ENCODE measurements at regions not wholly inside any gene's neighbourhood (a gene's known extent, or its start where the extent isn't known, plus 50 kb on each side); places are given as distances from the start of the nearest gene placed in this dataset.

DNA sequence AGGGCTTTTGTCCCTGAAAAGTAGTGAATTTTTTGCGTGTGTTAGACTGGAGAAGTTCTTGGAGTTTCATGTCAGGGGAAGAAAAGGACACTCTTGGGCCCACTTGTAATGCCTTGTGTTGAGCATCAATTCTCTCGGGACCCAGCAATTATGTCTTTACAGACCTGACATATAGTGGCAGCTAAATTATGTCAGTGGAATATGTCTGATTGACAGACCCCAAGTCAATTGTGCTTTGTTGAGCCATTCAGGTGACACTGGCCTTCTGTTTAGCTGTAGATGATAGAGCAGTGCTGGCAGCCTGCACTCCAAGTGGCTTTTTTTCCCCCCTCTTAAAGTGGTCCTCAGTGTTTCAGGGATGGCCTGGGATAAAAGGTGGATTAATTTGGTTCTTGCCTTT is 112.1 kb upstream of the AGBL1 start:
- ChIA-PET CTCF (no interaction called here), POLR2A (no interaction called here)
- no peak overlapping the region for H3K27ac Mint-ChIP-seq
- no peaks in the 10 kb centered on the region for H3K4me1 Mint-ChIP-seq
- H3K9me3 Mint-ChIP-seq, result peaks cover 0 to 2% (median 0%) of the 10 kb centered on the region in 5 donors
- no peaks in the 10 kb centered on the region for H3K36me3 ChIP-seq (ENCODE audit: insufficient read depth, low read length)
- H3K27me3 Mint-ChIP-seq, result peaks cover 4 to 11% of the 10 kb centered on the region in 2 donors
- no peak overlapping the region for H3K27ac ChIP-seq (ENCODE audit: low read depth, low read length)
- H3K27me3 ChIP-seq (ENCODE audit: insufficient read depth, low read length, poor library complexity, severe bottlenecking), result no peaks in the 10 kb centered on the region
- no peak overlapping the region for H3K4me3 ChIP-seq (ENCODE audit: low read length)
- DNase-seq, result no peak
- H3K9me3 ChIP-seq (ENCODE audit: low read length), result no peaks in the 10 kb centered on the region
- H3K4me3 Mint-ChIP-seq, result no peak overlapping the region
- no peaks in the 10 kb centered on the region for H3K4me1 ChIP-seq (ENCODE audit: insufficient read depth, low read length)
- H3K36me3 Mint-ChIP-seq, result no peaks in the 10 kb centered on the region

DNA sequence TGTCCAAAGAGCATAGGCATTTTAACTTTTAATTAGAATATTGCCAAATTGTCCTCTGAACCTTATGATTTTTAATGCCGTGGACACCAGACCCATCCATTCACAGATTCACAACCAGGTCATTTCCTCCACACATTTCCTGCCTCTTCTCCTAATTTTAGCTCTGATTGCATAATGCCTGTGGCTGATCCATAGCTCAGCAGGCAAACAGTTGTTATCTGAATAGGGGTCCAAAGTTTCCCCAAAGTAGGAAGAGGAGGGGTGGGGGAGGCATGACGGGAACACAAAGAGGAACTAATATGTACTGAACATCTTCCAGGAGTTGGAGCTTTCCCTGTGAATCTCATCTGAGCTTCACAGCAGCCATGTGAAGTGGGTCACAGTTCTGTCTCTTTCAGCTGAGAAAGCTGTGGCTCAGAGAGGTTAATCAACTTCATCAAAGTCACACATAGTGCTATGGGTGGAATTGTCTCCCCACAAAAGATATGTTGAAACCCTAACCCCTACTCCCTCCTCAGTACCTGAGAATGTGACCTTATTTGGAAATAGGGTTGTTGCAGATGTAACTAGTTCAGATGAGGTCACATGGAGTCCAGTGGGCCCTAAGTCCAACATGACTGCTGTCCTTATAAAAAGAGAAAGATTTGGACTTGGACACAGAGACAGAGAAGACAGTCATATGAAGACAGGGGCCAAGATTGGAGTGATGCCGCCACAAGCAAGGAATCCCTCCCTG is 106.7 kb upstream of the AGBL1 start:
- Mint-ChIP-seq H3K36me3 (no peaks in the 10 kb centered on the region), H3K9me3 (peaks cover 0 to 7% (median 2%) of the 10 kb centered on the region in 5 donors), H3K4me1 (no peaks in the 10 kb centered on the region), H3K27ac (no peak overlapping the region), H3K4me3 (no peak overlapping the region), H3K27me3 (peaks cover 11 to 29% of the 10 kb centered on the region in 2 donors)
- CTCF ChIA-PET, result no interaction called here
- Histone ChIP-seq H3K9me3 (ENCODE audit: low read length) (no peaks in the 10 kb centered on the region), H3K27ac (ENCODE audit: low read depth, low read length) (no peak overlapping the region), H3K4me1 (ENCODE audit: insufficient read depth, low read length) (no peaks in the 10 kb centered on the region), H3K27me3 (ENCODE audit: insufficient read depth, low read length, poor library complexity, severe bottlenecking) (no peaks in the 10 kb centered on the region), H3K4me3 (ENCODE audit: low read length) (no peak overlapping the region), H3K36me3 (ENCODE audit: insufficient read depth, low read length) (no peaks in the 10 kb centered on the region)
- POLR2A ChIA-PET, result no interaction called here
- DNase-seq, result no peak

DNA sequence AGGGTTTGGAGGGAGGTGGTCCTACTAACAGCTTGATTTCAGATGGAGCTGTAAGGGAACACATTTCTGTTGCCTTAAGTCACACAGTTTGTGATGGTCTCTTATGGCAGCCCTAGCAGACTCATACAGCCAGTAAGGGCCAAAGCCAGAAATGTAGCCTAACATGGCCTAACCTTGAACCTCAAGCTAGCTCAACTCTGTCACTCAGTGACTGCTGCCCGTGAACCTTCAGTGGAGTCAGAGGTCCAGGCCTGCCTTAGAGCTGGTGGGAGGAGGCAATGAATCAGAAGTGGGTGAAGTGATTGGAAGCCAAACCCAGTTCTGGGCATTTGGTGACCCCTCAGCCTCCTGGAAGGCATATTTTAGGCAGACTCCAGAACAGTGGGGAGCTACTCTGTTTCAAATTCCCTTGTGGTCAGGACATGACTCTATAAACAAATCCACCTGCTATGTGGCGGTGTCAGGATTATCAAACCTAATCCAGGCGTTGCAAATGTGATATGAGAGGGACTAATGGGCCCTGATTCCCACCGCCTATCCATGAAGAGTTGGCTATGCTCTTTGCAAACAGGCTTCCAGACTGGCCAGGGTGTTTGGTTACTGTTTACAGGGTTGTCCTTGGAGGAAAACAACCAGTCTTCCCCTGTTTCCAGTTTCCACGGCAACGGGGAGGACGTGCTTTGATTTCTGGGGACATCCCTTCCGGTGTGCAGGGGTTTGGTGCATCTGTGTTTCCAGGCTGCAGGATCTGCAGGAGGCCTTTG is 105.9 kb upstream of the AGBL1 start:
- Mint-ChIP-seq H3K4me1 (no peaks in the 10 kb centered on the region), H3K27me3 (peaks cover 15 to 33% of the 10 kb centered on the region in 2 donors), H3K9me3 (peaks cover 0 to 7% (median 2%) of the 10 kb centered on the region in 5 donors), H3K27ac (no peak overlapping the region), H3K4me3 (no peak overlapping the region), H3K36me3 (no peaks in the 10 kb centered on the region)
- Histone ChIP-seq H3K27me3 (ENCODE audit: insufficient read depth, low read length, poor library complexity, severe bottlenecking) (no peaks in the 10 kb centered on the region), H3K27ac (ENCODE audit: low read depth, low read length) (no peak overlapping the region), H3K4me3 (ENCODE audit: low read length) (no peak overlapping the region), H3K36me3 (ENCODE audit: insufficient read depth, low read length) (no peaks in the 10 kb centered on the region), H3K9me3 (ENCODE audit: low read length) (no peaks in the 10 kb centered on the region), H3K4me1 (ENCODE audit: insufficient read depth, low read length) (no peaks in the 10 kb centered on the region)
- ChIA-PET POLR2A (no interaction called here), CTCF (no interaction called here)
- no peak for DNase-seq

DNA sequence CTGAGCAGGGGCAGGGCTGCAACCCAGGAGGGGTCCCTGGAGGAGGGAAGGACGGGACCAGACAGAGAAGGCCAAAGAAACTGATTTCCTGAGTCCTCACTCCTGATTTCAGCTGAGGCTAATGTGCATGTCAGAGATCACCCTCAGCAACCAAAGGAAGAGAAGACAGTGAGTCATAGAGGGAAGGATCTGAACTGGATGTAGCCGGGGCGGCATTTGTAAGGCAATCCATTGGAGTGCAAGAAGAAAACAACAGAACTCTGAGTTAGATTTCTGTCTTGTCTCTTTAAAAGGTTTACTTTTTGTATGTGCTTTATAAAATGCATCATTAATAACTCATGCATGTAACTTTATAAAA is 105.3 kb upstream of the AGBL1 start:
- POLR2A ChIA-PET, result no interaction called here
- DNase-seq, result no peak
- Histone ChIP-seq H3K27me3 (ENCODE audit: insufficient read depth, low read length, poor library complexity, severe bottlenecking) (no peaks in the 10 kb centered on the region), H3K27ac (ENCODE audit: low read depth, low read length) (no peak overlapping the region), H3K4me1 (ENCODE audit: insufficient read depth, low read length) (no peaks in the 10 kb centered on the region), H3K4me3 (ENCODE audit: low read length) (no peak overlapping the region), H3K36me3 (ENCODE audit: insufficient read depth, low read length) (no peaks in the 10 kb centered on the region), H3K9me3 (ENCODE audit: low read length) (no peaks in the 10 kb centered on the region)
- Mint-ChIP-seq H3K36me3 (no peaks in the 10 kb centered on the region), H3K4me3 (no peak overlapping the region), H3K27me3 (peaks cover 17 to 38% of the 10 kb centered on the region in 2 donors), H3K27ac (no peak overlapping the region), H3K9me3 (peaks cover 0 to 7% (median 2%) of the 10 kb centered on the region in 5 donors), H3K4me1 (no peaks in the 10 kb centered on the region)
- CTCF ChIA-PET, result no interaction called here

DNA sequence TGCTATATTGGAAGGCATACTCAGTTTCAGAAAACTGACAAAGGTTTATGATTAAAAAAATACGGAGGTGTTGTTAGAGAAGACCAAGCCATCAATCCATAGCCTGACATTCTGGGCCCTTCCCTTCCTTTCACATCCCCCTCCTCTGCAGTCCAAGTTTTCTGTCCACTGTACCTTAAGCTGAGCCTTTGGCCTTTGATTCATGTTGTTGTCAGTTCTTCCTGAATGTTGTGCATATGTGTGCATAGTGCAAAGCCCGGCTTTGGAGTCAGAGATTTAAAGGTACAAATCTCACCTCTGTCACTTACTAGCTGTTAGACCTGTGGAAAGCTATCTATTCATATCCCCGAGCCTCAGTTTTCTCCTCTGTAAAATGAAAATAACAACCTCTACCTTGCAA is 104.9 kb upstream of the AGBL1 start:
- H3K9me3 ChIP-seq (ENCODE audit: low read length), result no peaks in the 10 kb centered on the region
- Mint-ChIP-seq H3K4me3 (no peak overlapping the region), H3K9me3 (peaks cover 0 to 7% (median 2%) of the 10 kb centered on the region in 5 donors), H3K4me1 (no peaks in the 10 kb centered on the region), H3K36me3 (no peaks in the 10 kb centered on the region), H3K27me3 (peaks cover 17 to 42% of the 10 kb centered on the region in 2 donors), H3K27ac (no peak overlapping the region)
- CTCF ChIA-PET, result no interaction called here
- H3K27ac ChIP-seq (ENCODE audit: low read depth, low read length), result no peak overlapping the region
- POLR2A ChIA-PET, result no interaction called here
- no peak overlapping the region for H3K4me3 ChIP-seq (ENCODE audit: low read length)
- no peaks in the 10 kb centered on the region for H3K4me1 ChIP-seq (ENCODE audit: insufficient read depth, low read length)
- no peak for DNase-seq
- H3K36me3 ChIP-seq (ENCODE audit: insufficient read depth, low read length), result no peaks in the 10 kb centered on the region
- H3K27me3 ChIP-seq (ENCODE audit: insufficient read depth, low read length, poor library complexity, severe bottlenecking), result no peaks in the 10 kb centered on the region

DNA sequence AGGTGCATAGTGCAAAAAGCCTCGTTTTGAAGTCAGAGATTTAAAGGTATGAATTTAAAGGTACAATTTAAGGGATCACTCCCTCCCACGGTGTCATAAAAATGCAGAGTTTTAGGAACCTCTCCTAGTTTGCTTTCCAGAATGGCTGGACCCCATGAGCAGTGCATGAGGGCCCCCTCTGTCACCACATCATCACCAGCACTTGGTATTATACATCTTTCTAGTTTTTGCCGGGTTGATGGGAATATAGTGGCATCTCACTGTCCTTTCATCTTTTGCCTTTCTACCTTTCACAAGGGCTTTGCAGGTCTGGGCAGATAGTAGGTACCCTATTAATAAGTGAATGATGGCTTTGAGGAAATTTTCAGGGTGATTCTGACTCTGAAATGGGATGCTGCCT is 103.6 kb upstream of the AGBL1 start:
- ChIA-PET POLR2A (no interaction called here), CTCF (no interaction called here)
- peaks cover 14 to 44% of the 10 kb centered on the region in 2 donors for H3K27me3 Mint-ChIP-seq
- H3K4me1 Mint-ChIP-seq, result no peaks in the 10 kb centered on the region
- peaks cover 0 to 7% (median 2%) of the 10 kb centered on the region in 5 donors for H3K9me3 Mint-ChIP-seq
- no peak for DNase-seq
- no peak overlapping the region for H3K4me3 Mint-ChIP-seq
- Histone ChIP-seq H3K36me3 (ENCODE audit: insufficient read depth, low read length) (no peaks in the 10 kb centered on the region), H3K4me1 (ENCODE audit: insufficient read depth, low read length) (no peaks in the 10 kb centered on the region), H3K4me3 (ENCODE audit: low read length) (no peak overlapping the region), H3K27me3 (ENCODE audit: insufficient read depth, low read length, poor library complexity, severe bottlenecking) (no peaks in the 10 kb centered on the region), H3K27ac (ENCODE audit: low read depth, low read length) (no peak overlapping the region), H3K9me3 (ENCODE audit: low read length) (no peaks in the 10 kb centered on the region)
- H3K27ac Mint-ChIP-seq, result no peak overlapping the region
- H3K36me3 Mint-ChIP-seq, result no peaks in the 10 kb centered on the region

DNA sequence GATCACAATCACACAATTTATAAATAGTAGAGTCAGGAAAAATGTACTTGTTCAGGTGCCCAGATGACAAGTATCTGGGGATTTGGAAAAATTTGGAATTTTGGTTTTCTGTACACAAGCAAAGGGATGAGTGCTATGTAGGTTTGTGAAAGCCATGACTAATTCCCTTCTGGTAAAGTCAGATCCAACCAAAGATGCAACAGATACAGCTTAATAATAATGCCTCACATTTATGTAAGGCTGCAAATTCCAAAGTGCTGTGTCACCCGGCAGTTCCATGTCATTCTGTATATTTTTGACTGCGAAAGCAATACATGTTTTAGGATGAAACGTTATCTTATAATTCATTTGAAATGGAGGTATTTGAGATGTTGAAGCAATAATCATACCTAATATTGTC is 102.7 kb upstream of the AGBL1 start:
- H3K4me1 ChIP-seq (ENCODE audit: insufficient read depth, low read length), result no peaks in the 10 kb centered on the region
- ChIA-PET POLR2A (no interaction called here), CTCF (no interaction called here)
- H3K9me3 ChIP-seq (ENCODE audit: low read length), result no peaks in the 10 kb centered on the region
- H3K27me3 Mint-ChIP-seq, result peaks cover 15 to 44% of the 10 kb centered on the region in 2 donors
- DNase-seq, result no peak
- H3K4me3 Mint-ChIP-seq, result no peak overlapping the region
- no peak overlapping the region for H3K27ac ChIP-seq (ENCODE audit: low read depth, low read length)
- no peak overlapping the region for H3K4me3 ChIP-seq (ENCODE audit: low read length)
- no peaks in the 10 kb centered on the region for H3K27me3 ChIP-seq (ENCODE audit: insufficient read depth, low read length, poor library complexity, severe bottlenecking)
- H3K36me3 Mint-ChIP-seq, result peaks cover 0 to 3% (median 0%) of the 10 kb centered on the region in 3 donors
- no peaks in the 10 kb centered on the region for H3K36me3 ChIP-seq (ENCODE audit: insufficient read depth, low read length)
- H3K9me3 Mint-ChIP-seq, result peaks cover 0 to 7% (median 2%) of the 10 kb centered on the region in 5 donors
- H3K4me1 Mint-ChIP-seq, result no peaks in the 10 kb centered on the region
- H3K27ac Mint-ChIP-seq, result no peak overlapping the region

DNA sequence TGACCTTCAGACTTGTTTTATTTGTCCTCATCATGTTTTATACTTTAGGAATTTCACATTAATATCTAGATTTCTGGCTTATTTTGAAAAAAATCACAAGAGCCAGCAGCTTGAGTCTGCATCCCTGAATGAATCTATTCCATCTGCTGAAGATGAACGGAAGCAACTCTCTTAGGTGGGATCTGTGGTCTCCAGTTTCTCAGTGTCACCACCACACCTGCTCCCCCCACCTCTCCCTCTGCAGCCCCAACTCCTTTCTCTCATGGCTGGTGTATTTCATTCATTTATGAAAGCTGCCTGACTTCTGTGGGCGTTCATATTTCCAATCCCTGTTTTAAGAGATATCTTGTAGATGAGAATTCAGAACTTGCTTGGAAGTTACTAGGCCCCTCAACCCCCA is 102.1 kb upstream of the AGBL1 start:
- Histone ChIP-seq H3K36me3 (ENCODE audit: insufficient read depth, low read length) (no peaks in the 10 kb centered on the region), H3K4me1 (ENCODE audit: insufficient read depth, low read length) (no peaks in the 10 kb centered on the region), H3K4me3 (ENCODE audit: low read length) (no peak overlapping the region), H3K27me3 (ENCODE audit: insufficient read depth, low read length, poor library complexity, severe bottlenecking) (no peaks in the 10 kb centered on the region), H3K9me3 (ENCODE audit: low read length) (no peaks in the 10 kb centered on the region), H3K27ac (ENCODE audit: low read depth, low read length) (no peak overlapping the region)
- no peak for DNase-seq
- Mint-ChIP-seq H3K36me3 (peaks cover 0 to 3% (median 0%) of the 10 kb centered on the region in 3 donors), H3K4me1 (no peaks in the 10 kb centered on the region), H3K27ac (no peak overlapping the region), H3K4me3 (no peak overlapping the region), H3K9me3 (peaks cover 0 to 10% (median 2%) of the 10 kb centered on the region in 5 donors), H3K27me3 (peaks cover 15 to 44% of the 10 kb centered on the region in 2 donors)
- ChIA-PET POLR2A (no interaction called here), CTCF (no interaction called here)
